NCI-H345 (cell line): ENCODE measurements at regions not wholly inside any gene's neighbourhood (a gene's known extent, or its start where the extent isn't known, plus 50 kb on each side); places are given as distances from the start of the nearest gene placed in this dataset.
"Not testable (repeated sequence)": the region's sequence is repeated elsewhere in the genome, so short reads cannot be mapped to it uniquely, and the experiment has no call there.

Experiments
- DNase-seq: peaks from one replicate; lab custom pipeline; 2025; lab: John Stamatoyannopoulos, UW

GRCh38 chr18:78508228-78508824 is 471.3 kb upstream of the SALL3 start:
- DNase-seq, result not testable (repeated sequence)

DNA sequence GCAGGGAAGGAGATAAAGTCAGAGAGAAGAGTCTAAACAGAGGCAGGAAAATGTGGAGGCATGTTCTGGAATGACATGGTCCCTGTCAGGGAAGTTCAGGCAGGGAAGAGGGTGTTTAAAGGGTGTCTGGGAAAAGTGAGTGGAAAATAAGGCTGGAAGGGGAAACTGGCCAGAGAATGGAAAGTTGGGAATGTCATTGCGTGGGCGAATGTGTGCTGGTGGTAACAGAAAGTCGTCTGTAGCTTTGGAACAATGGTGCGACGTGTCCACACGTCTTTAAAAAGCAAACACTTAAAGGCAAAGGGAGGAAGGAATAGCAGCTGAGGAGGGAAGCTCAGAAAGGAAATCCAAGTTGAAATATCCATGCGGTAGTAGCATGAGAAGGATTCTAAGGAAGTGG is 469.5 kb upstream of the SALL3 start:
- no peak for DNase-seq

DNA sequence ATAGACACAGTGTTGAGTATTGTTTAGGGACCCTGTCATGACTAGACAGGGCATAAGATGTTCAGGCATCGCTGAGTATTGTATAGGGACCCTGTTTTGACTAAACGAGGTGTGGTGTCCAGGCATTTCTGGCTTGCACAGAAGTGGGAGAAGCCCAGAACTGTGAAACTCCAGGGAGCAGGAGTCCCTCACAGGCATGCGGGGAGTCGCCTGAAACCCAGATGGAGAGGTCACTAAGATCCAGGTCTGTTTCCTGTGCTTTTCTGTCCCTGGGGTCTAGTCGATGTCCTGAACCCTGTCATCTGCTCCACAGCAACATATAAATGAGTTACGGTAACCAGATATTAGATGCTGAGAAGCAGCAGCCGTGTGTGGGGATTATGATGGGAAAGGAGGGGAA is 469.0 kb upstream of the SALL3 start:
- no peak for DNase-seq

GRCh38 chr18:78511666-78512601 is 467.7 kb upstream of the SALL3 start:
- DNase-seq, result no peak

GRCh38 chr18:78514910-78515670 is 464.5 kb upstream of the SALL3 start:
- DNase-seq, result no peak

DNA sequence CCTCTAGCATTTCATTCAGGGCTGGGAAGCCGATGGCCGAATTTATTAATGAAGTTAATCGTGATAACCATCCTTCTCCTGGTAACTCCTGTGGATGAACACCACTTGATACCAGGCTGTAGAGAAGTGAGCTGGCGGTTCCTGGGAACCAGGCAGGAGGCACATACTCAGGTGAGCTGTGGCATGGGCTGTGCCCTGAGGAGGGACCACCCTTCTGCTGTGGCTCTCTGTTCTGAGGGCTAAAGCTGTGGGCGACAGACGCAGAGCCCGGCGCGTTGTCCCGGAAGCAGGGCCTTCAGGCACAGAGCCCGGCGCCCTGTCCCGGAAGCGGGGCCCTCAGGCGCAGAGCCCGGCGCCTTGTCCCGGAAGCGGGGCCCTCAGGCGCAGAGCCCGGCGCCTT is 462.3 kb upstream of the SALL3 start:
- DNase-seq, result no peak

DNA sequence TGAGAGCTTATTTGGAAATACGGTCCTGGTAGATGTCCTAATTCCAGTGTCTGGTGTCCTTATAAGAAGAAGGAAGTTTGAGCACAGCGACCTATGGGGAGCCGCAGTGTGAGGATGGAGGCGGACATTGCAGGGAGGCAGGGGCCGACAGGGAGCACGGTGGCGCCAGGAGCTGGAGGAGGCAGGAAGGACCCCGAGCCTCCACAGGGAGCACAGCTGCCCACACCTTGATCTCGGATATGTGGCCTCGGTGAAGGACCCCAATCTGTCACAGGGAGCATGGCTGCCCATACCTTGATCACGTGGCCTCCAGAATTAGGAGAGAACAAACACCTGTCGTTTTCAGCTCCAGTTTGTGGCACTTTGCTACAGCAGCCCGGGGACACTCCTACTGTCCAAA is 461.6 kb upstream of the SALL3 start:
- no peak for DNase-seq

DNA sequence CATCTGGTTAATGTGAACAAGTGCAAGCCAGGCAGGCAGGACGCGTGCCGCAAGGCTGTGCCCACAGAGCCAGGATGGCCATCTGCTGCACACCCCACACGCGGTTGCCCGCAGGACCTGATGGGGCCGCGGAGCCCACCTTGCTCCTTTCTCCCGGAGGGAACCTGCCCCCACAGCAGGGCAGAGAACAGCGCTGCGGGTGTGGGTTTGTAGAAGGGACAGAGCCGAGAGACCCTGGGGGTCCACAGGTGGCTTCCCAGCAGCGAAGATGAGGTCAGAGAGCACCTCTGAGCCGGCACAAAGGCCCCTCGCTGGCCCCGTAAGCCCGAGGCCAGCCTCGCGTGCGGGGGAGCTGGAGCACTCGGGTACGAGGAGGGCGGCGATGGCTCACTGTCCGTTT is 460.8 kb upstream of the SALL3 start:
- no peak for DNase-seq

- no peak for DNase-seq
These were observed 460.1 kb upstream of the SALL3 start for GRCh38 chr18:78519394-78520062.

DNA sequence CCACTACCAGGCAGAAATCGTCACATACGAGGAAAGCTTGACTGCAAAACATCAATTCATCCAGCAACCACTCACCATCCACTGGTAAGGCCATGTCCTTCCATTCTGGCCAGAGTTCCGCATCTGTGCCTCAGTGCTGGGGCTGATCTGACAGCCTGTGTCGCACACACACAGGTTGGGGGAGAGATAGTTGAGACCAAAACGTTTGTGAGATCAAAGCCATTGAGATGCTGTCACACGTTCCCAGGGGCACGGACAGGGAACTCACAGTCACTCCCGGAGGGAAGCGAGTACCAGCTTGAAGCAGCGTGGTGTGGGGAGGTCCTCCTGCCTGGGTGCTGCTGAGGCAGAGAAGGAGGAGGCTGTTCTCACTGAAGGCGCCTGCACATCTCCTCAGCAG is 458.5 kb upstream of the SALL3 start:
- DNase-seq, result no peak

- no peak for DNase-seq
These were observed 457.9 kb upstream of the SALL3 start for GRCh38 chr18:78521744-78522143.

DNA sequence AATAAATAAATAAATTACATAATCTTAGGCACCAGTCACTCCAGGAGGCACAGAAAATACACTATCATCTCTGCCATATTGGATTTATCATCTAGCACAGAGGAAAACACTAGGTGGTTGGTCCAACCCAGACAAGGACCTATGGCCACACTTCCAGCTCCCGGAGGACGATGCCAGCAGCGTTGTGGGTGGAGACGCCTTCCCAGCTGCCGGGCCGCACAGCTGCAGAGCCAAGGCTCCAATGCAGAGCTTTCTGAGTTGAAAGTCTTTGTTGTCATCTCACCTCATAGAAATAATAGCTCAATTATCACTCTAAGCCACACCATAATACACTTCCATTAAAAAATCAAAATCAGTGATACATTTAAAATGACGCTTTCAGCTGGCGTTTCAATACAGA is 457.1 kb upstream of the SALL3 start:
- DNase-seq, result no peak

DNA sequence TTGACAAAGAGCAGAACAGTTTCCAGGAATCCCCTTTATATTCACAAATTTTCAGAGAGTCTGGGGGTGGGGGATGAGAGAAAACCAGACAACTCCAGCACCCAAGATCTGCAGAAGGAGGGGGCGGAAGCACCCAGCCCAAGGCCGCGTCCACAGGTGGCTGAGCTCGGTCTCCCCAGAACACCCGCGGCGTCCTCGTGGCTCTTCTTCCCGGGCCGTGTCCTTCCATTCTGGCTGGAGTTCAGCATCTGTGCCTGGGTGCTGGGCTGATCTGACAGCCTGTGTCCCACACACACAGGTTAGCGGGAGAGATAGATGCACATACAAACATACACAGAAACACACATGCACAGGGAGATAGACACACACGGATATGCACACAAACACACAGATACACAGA is 455.8 kb upstream of the SALL3 start:
- DNase-seq, result no peak

DNA sequence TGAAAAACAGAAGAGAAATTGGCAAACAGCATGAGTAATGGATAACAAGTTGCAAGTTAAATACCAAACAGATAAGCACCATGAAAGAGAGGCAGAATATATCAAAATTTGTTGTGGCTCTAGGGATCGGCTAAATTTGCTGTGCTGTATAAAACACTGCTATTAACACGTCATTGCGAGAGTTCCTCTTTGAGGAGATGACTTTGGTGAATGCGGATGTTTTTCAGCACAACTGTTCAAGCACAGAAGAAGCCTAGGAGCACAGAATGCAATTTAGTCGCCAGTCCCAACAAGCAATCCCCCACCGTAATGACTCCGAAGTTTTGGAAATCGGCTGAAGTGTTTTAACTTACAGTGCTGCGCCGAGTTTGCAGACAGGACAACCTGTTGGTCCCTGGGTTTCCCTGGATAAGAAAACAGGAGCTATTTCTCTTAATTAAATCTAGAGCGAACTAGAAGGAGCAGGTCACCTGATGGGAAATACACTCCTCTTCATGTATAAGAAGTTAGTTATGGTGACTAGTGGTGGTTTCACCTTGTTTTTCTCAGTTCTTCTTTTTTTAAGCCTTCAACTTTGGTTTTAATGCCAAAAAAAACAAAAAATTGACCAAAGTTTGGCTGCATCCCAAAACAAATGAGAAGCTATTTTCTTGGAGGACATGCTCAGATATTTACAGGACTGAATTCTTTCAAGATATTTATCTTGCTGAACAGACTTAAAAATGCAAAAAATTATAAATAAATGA is 454.1 kb upstream of the SALL3 start:
- DNase-seq, result no peak

- DNase-seq, result no peak
These were observed 453.3 kb upstream of the SALL3 start for GRCh38 chr18:78526275-78526674.

DNA sequence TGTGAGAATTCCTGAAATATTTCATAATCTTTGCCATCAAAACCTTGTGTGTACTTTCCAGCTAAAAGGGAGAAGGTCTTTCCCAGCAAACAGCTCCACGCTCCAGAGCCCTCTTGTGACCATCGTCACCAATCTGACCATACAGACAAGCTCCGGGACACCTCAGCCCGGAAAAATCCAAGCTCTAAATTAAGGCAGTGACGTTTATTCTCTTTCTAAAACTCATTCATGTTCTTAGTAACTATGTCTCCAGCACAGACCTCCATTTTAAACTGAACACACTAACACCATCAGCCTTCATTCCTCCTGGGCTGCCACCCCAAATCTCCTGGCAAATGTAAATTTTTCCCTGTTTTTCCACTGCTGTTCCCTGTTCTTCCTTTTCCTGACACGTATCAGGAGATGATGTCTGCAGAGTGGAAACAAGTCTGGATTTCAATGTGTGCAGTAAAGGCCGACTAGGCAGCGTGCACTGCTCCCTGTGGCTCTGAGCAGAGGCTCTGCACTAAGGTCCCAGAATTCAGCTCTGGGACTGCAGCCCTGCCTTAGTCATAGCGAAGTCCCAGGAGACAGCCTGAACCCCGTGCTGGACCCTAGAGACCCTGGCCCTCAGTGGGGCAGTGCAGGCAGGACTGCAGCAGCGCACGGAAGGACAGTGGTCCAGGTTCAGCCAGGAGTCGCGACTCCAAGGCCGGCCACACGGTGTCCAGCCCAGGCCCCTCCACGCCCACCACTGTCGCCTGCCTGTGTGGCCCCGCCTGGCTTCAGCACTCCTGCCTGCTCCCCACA is 452.5 kb upstream of the SALL3 start:
- no peak for DNase-seq

GRCh38 chr18:78527984-78528383 is 451.6 kb upstream of the SALL3 start:
- no peak for DNase-seq

GRCh38 chr18:78528411-78529258 is 451.0 kb upstream of the SALL3 start:
- peak; percentile 62 for DNase-seq

DNA sequence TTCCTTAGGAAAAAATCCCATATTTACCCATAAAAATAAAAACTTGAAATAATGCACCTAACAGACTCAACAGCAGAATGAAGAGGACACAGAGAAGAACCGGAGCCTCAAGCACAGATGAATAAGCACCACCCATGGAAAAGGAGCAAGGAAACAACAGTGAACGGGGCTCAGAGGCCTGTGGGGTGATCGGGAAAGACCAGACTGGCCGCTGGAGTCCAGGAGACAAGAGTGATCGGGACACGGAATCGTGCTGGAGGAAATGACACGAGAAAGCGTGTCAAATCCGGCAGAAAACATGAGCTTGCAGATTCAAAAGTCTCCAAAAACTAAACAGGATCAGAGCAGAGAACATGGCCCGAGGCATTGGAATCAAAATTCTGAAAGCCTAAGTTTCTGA is 448.0 kb upstream of the SALL3 start:
- no peak for DNase-seq
